GM19455 (cell line): ENCODE measurements at regions not wholly inside any gene's neighbourhood (a gene's known extent, or its start where the extent isn't known, plus 50 kb on each side); places are given as distances from the start of the nearest gene placed in this dataset.

Source experiments
- ATAC-seq: cut with Tn5 transposase; IDR thresholded peaks from one replicate; pipeline ENCODE4 v1.9.1; 2021; ENCODE audit not compliant: unreplicated experiment

DNA sequence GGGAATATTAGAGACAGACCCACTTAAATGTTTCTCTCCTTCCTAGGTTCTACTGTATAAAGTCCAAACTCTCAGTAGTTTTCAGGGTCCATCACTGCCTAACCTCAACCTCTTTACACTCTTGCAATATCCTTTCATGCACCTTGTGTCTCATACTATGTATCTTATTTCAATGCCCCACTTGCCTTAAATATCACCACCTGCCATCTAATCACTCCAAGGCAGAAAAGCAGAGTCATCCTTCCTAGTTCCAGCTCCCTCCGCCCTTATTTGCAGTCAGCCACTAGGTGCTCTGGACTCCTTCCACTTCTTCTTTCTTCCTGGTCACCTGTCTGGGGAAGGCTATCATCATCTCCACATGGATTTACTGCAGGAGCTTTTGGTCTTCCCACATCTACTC lies 322.0 kb downstream of the MFSD1 start:
- no peak for ATAC-seq

DNA sequence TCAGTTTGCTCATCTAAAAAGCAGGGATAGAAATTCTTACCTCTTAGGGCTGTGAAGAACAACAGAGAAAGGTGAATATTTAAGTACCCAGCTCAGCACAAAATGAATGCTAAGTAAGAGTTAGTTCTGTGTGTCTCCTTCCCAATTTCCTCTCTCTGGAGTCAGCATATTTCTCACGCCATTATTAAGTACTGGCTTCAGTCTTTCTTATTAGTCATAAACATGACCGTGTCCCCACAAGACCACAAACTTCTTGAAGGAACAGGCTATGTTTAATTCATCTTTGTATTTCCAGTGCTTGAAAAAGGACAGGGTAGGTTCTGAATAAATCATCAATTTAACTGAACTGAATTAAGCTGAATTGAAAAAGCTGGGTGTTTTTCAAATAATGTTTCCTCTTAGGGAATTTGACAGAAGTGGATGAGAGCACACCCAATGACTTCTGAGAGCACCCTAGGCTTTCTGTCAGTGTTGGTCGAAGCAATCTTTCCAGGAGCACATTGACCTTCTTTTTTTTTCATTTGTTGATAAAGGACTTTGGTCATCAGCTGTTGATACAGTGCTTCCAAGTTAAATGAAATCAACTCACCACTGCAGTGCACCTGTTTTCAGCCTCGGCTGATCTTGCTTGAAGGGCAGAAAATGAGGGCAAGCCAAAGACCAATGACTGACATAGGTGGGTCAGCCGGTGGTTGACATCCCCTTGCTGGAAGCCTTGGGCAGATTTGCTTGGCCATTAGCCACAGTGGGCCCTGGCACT lies 324.6 kb downstream of the MFSD1 start:
- ATAC-seq: no peak

DNA sequence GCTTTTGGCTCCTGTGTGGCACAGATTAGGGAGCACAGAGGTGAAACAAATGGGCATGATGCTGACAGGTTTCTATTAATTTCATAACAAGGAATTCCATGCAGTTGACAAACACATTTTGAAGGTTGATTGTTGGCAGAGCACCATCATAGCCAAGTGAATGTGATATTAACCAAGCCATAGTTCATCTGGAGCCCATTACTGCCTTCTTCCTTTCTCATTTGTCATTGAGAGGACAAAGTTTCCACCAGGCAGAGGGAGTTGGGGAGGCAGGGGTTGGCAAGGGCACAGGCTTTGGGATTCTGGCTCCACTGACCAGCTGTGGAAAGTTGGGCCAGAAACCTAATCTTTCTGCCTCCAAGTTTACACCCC lies 325.2 kb downstream of the MFSD1 start:
- ATAC-seq: no peak

DNA sequence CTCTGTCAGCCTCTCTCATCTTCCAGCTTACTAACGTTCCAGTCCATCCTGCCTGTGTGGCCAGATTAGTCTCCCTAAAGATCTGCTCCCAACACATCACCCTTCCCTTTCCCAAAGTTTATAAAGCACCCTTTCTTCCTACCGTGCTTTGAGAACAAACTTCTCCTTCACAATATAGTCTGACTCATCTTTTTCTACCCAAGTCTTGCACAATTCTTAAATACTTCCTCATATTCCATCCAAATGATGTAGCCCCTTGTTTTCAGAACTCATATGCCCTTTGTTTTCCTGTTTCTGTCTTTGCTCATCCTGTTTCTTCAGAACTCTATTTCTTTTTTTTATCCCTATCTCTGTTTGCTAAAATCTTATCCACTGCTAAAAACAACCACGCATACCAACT lies 326.8 kb downstream of the MFSD1 start:
- ATAC-seq: no peak

DNA sequence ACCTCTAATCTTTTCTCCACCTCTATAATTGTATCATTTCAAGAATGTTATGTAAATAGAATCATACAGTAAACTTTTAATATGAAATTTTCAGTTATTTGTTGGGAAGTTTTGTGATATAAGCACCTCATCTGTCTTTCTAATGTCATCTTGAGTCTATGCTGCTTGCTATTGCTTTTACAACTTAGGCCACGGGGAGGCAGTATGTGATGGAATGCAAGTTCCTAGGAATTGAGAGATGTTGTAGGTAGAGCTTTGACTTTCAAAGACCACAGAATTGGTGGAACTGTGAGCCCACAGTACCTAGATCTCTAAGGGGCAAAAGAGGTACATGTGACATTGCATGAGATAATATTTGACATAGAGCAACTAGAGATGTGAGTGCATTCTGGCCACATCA lies 328.3 kb downstream of the MFSD1 start:
- ATAC-seq: no peak

DNA sequence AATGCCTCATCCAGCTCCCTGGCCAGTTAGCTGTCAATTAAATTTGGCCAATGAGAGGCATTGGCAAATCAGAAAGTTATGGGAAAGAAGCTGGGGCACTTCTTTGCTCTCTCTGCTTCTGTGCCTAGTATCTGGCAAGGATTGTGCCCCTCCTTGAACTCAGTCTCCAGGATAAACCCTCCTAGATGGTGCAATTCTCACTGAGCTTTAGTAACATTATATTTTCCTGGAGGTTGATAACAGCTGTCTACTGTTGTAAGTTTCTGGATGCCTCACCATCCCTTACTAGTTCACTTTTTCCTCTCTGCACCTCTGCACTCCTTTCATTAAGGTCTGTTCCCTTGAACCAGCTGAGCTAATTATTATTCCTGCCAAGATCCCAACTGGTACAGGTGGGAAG lies 329.5 kb downstream of the MFSD1 start:
- no peak for ATAC-seq

DNA sequence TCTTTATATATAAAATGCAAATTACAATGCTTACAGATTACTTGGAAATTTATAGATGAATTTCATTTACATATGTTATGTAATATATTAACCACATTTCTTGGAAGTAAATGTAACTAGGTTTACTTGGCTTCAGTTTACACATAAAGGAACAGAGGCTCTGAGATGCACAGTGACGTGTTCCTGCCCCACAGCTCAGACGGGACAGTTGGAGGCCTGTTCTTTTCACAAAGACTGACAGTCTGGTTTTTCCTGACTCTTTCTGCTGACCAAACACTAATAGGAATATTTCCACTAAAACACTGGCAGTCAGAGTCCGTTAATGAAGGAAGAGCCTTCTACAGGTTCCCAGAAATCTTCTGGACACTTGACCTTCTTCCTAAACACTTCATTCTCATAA lies 336.1 kb downstream of the MFSD1 start:
- no peak for ATAC-seq

DNA sequence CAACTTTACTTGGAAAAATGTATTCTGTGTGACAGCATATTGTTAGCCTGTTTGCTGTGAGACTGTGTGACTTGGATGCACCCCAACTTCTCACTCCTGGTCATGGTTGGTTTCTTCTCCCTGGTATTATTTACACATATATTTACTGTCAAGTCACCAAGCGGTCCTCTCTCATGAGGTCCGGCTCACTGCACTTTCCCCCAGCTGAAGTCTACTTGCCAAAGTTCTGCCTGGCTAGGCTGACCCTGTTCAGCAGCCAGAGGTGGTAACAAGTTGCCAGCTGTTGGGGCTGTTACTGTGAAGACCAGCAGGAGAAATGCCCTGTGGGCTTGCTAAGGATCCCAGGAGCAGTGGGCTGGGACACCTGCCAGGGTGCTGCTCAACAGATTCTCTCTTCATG lies 337.5 kb downstream of the MFSD1 start:
- ATAC-seq: no peak

DNA sequence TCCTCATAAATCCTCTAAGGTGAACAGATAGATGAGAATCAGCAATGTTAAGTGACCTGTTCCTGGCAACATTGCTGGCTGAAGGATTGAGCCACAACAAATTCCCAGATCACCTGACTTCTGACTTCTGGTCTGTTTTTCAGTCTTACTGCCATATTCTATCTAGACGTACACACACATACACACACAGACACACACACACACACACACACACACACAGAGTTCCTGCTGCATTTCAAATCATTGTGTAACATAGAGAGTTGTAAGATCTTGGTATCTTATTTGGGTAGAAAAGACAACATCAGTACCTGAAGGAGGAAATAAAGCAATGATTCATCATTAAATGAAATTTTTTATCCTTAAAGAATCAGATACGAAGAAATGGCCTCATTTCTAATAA lies 342.6 kb downstream of the MFSD1 start:
- no peak for ATAC-seq

DNA sequence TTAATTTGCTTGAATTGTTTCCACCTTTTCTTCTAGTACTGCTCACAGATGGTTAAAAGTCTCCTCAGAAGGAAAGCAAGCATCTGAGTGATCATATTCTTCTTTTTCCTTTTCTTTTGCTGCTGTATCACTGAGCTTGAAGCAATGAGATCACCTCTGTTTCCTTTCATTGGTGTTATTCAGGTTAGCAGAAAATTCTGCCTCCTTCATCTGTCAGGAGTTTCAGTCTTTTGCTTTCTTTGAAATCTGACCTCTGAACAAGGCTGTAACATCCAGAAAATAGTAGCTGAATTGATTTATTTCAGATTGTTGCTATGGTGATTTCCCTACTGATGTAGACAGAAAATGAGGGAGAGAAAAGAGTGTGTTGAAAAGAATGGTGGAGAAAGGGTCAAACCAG lies 343.0 kb downstream of the MFSD1 start:
- ATAC-seq: no peak

DNA sequence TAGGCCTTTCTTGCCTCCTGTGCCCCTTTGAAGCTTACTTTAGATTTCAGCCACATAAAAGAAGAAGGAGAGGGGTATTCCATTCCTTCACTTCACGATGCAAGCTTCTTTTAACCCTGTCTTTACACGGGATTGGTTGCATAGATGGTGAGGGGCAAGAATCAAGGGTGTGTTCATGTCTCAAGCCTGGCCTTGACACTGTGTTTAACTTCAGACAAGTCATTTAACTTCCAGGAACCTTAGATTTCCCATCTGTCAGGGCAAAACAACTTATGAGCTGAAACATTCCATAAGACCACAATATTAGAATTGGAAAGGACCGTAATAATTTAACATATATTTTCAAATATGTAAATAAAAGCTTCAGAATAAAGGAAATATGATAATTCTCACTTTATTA lies 344.5 kb downstream of the MFSD1 start:
- ATAC-seq: no peak

DNA sequence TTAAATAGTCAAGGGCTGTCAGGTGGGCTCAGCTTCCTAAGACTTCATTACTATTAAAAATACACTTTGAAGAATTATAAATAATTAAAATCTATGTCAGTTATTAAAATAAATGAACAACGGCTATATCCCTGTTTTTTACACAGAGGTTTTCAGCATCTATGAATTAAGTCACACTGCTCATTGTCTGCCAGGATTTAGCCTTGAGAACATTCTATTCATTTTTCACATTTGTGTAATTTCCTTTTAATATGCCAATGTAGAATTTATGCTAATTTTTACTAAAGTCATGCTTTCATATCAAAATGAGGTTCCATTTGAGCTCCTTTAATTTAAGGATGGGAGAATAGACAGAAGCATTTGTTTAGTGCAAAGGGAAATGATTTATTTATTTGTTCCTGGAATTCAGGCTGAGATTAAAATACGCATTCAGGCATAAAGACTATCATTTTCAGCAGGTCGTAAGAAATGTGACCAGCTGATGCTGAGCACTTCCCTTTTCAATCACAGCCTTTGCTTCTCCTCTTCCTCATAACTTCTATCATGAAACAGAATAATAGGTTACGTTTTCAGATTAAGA lies 345.1 kb downstream of the MFSD1 start:
- no peak for ATAC-seq

DNA sequence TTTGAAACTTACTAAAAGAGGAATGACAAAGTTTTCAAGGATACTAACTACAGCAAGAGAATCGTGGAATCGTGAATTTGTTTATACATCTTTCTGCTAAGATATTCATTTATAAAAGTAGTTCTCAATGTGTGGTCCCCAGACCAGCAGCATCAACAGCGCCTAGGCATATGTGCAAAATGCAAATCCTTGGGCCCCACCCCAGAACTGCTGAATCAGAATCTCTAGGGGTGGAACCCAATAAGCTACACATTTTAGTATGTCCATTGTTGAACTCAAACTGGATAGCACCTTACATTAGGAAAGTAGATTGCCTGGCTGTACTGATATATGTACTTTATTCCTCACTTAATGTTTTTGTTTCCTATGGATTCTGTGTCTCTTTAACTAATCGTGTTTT lies 346.0 kb downstream of the MFSD1 start:
- ATAC-seq: no peak

DNA sequence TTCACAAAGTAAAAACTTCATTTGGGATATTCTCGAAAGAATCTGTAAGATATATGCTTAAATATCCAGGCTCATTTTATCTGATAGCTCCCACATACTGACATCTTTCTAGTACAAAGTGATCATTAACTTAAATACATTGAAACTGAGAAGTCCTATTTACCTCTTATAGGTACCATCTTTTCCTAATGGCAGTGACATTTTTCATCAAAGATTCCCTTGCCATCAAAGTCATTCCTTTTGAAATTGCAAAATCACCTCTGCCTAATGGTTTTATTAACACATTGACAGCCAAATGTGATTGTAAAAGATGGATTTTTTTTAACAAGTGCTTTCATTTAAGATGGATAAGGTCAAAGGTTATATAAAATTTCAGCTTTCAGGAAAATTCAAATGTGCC lies 346.6 kb downstream of the MFSD1 start:
- no peak for ATAC-seq

DNA sequence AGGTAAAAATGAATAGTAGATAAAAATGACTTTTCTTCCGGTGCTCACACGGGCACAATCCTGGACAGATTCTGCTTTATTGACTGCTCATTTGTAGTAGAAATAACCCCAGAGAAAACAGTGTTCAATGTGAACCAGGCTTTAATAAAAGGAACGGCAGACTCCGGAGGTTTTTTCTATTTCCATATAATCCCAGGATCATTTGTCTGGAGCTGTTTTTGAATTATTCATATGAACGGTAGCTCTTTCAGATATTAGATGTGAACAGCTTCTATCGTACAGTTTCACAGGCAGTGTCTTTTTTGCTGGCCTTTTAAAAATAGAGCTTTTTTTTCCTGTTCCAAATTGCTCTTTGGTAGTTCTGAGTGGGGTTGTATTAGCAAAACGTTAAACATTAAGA lies 347.3 kb downstream of the MFSD1 start:
- no peak for ATAC-seq

DNA sequence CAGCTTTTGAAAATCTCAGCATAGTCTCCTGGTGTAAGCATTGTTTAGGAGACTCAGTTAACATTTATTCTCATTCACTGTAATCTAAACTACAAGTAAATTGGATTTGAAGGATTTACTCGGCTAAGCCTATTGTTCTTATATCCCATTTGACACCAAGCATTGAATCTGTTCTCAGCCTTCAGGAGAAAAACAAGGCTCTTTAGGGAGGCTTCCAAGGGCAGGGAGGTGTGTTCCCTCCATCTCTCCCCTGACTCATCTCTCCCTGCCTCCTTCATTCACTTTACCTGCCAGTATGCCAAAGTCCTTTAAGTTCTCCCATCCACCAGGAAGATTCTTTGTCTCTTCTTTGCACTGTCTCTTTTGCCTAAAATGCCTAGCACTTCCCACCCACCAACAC lies 347.8 kb downstream of the MFSD1 start:
- no peak for ATAC-seq

DNA sequence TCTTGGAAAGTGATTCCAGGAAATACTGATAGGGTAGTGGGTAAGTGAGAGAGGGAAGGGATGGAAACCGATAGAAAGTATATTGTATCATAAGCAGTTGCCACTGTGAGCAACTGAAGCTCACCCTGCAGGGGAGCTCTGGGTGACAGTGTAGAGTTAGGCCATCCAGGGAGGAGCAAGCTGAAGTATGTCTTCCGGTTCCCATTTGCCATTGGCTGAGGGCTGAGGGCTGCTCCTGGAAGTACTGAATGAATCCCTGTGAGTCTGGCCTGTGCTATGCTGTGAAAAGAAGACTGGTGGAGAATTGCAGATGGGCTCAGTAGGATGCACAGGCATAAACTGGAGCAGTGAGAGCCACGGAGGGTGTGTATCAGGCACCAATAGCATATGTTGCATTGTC lies 348.3 kb downstream of the MFSD1 start:
- ATAC-seq: no peak

DNA sequence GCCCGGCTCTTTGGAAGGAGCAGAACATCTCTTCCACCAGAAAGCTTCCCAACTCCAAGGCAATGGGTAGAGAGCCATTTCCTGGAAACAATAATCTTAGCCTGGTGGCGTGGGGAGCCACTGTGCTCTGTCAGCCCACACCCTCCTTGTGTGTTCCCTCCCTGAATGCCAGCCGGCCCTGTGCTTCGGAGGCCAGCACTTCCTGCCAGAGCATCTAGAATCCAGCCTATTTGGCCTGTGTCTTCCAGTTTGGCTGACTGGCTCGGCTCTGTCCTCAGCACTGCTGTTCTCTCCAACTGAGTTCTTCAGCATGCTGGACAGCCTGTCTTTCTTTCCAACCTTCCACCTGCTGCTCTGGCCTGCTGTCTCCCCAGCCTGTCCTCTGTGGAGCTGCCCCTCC lies 349.3 kb downstream of the MFSD1 start:
- no peak for ATAC-seq

DNA sequence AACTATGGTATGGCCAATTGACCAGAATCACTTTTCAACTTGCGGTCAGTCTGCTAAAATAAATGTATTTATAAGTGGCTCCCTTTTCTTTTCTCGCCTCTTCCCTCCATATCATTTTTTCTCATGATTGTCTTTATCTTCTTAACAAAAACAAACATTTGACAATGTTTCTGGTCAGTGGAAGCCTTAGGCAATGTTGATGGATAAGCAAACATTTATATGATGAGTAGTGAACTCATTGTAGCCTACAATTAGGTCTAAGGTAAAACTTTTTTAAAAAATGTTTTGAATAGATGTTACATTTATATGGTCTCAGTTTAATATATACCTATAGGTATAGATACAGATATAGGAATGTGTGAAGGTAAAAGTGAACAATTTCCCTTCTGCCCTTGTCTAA lies 355.4 kb downstream of the MFSD1 start:
- ATAC-seq: no peak

DNA sequence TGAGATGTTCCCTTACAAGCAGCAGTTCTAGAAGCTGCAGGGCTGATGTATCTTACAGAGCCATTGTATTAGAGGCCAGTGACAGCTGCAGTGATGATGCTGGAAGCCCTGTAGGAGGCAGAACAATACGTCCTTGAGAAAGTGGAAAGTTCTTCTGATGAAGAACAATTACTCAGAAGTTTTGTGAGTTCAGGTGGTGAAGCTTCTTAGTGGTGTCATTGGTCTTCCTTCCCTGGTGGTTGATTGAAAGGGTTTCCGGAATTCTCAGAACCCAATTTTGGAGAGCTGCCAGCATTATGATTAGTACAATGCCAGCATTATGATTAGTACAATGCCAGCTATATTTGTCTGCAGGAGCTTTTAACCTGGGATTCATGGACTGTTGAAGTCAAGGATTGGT lies 356.4 kb downstream of the MFSD1 start:
- ATAC-seq: no peak

DNA sequence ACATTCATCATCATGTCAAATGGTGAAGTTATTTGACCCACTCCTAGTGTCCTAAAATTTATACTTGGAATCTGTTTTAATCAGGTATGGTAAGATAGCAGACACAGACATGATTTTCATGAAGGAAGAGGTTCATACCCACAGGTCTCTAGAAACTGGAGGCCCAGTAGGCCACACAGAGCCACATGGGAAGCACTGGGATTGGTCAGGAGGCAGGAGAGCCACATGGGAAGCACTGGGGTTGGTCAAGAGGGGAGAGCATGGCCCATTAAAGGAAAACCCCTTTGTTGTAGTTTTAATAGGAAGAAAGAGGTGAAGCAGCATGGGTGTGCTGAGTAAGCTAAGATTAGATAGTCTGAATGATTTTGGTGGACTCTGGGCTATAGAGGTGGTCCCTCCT lies 356.9 kb downstream of the MFSD1 start:
- ATAC-seq: no peak

DNA sequence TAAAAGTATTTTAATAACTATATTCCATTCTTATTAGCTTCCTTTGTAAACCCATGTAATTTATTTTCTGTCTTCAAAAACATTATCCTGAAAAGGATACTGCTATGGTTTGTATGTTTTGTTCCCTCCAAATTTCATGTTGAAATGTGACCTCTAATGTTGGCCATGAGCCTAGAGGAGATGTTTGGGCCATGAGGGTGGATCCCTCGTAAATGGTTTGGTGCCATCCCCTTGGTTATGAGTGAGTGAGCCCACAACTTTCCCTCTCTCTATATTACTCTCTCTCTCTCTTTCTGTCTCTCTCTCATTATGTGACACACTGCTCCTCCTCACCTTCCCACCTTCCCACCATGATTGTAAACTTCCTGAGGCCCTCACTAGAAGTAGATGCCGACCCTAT lies 357.7 kb downstream of the MFSD1 start:
- no peak for ATAC-seq

DNA sequence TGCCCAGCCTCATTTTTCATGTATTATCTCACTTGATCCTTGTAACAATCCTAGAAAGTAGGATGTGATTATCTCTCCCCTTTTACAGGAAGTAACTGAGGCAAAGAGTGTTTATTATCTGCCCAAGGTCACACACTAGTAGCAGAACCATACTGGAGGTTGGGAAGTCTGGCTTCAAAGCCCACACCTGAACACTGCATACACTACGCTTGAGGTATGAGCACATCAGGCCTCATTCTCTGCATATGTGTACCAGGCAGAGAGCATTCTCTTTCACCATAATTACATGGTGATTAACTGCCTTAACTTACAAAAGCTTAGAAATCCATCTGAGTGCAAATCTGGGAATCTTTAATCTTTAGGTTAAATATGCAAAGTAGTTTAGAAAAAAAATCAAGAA lies 361.8 kb downstream of the MFSD1 start:
- no peak for ATAC-seq
